BE2C (cell line): ENCODE measurements at regions not wholly inside any gene's neighbourhood (a gene's known extent, or its start where the extent isn't known, plus 50 kb on each side); places are given as distances from the start of the nearest gene placed in this dataset.
"Not testable (repeated sequence)": the region's sequence is repeated elsewhere in the genome, so short reads cannot be mapped to it uniquely, and the experiment has no call there.

Experiments used
- DNase-seq: peaks from one replicate; pipeline ENCODE4 v3.0.0-alpha.2; 2020
- H3K27me3 ChIP-seq: fragments of 250-450 bp; sonication (Bioruptor Pico); 2 replicates; pipeline ENCODE4 v1.5.1; 2020; ENCODE audit warnings: mild to moderate bottlenecking
- H3K36me3 ChIP-seq: fragments of 250-450 bp; sonication (Bioruptor Pico); 2 replicates; pipeline ENCODE4 v1.5.1; 2020; ENCODE audit warnings: mild to moderate bottlenecking
- H3K4me1 ChIP-seq: fragments of 250-450 bp; sonication (Bioruptor Pico); 2 replicates; pipeline ENCODE4 v1.5.1; 2020
- H3K4me3 ChIP-seq: 2 replicates; pipeline ENCODE4 v1.5.1; 2011; ENCODE audit warnings: low read depth, low read length
- H3K9me3 ChIP-seq: fragments of 250-450 bp; sonication (Bioruptor Pico); 2 replicates; pipeline ENCODE4 v1.5.1; 2020
- TF ChIP-seq, protein P1 (sequence below): IDR thresholded peaks from 2 replicates; pipeline ENCODE4 v1.5.1; 2012; ENCODE audit warnings: mild to moderate bottlenecking, low read depth, low read length

DNA sequence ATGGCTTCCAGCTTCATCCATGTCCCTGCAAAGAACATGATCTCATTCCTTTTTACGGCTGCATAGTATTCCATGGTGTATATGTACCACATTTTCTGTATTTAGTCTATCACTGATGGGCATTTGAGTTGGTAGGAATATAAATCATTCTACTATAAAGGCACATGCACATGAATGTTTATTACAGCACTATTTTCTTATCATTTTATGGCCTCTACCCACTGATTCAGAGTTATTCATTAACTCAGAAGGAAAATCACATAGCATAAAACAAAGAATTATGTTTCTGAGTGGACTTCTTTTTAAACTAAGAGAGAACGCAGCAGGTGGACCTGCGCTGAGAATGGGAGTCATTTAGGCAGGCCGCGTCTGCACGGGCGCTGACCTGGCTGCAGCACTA, 619.6 kb downstream of the FBXO15 start:
- H3K4me3 ChIP-seq: no peak overlapping the region
- no peaks in the 10 kb centered on the region for H3K9me3 ChIP-seq
- TF ChIP-seq, protein P1, sequence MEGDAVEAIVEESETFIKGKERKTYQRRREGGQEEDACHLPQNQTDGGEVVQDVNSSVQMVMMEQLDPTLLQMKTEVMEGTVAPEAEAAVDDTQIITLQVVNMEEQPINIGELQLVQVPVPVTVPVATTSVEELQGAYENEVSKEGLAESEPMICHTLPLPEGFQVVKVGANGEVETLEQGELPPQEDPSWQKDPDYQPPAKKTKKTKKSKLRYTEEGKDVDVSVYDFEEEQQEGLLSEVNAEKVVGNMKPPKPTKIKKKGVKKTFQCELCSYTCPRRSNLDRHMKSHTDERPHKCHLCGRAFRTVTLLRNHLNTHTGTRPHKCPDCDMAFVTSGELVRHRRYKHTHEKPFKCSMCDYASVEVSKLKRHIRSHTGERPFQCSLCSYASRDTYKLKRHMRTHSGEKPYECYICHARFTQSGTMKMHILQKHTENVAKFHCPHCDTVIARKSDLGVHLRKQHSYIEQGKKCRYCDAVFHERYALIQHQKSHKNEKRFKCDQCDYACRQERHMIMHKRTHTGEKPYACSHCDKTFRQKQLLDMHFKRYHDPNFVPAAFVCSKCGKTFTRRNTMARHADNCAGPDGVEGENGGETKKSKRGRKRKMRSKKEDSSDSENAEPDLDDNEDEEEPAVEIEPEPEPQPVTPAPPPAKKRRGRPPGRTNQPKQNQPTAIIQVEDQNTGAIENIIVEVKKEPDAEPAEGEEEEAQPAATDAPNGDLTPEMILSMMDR: no peak
- DNase-seq: no peak
- H3K36me3 ChIP-seq: no peaks in the 10 kb centered on the region
- H3K4me1 ChIP-seq: no peaks in the 10 kb centered on the region
- no peaks in the 10 kb centered on the region for H3K27me3 ChIP-seq

DNA sequence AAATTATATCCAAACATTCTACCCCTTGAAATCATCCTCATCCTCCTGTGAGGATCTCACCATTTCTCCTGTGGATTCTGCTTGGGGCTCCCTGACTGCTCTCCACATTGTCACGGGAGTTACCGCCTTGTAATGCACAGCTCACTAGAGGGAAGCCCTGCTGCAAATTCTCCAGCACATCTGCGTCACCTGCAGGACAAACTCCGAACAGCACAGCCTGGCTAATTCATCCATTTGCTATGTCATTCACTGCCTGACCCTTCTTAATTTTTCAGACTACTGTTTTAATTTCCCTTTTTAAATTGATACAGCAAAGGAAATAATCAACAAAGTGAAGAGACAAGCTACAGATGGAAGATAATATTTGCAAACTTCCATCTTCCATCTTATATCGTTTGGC, 627.4 kb downstream of the FBXO15 start:
- TF ChIP-seq, protein P1: peak; percentile 63
- H3K4me1 ChIP-seq: no peaks in the 10 kb centered on the region
- H3K9me3 ChIP-seq: no peaks in the 10 kb centered on the region
- no peaks in the 10 kb centered on the region for H3K36me3 ChIP-seq
- no peaks in the 10 kb centered on the region for H3K27me3 ChIP-seq
- no peak overlapping the region for H3K4me3 ChIP-seq
- peak; percentile 30 for DNase-seq

DNA sequence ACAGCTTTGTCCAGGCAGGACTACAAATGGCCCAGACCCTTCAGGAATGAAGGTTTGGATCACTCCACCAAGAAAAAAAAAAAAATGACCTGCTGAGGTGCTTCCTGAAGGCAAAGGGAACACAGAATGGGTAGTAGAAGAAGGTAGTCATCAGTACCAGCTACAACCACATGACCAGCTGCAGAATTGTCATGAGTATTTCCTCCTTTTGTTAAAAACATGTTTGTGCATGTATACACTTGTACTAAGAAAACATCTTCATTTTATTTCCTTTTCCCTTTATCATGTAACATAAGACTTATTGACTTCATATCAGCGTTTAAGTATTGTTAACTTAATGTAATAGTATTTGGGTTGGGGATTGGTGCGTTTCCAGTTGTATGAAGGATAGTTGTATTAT, 631.6 kb downstream of the FBXO15 start:
- H3K36me3 ChIP-seq, H3K4me3 ChIP-seq, H3K27me3 ChIP-seq, H3K4me1 ChIP-seq, H3K9me3 ChIP-seq, DNase-seq: not testable (repeated sequence)

DNA sequence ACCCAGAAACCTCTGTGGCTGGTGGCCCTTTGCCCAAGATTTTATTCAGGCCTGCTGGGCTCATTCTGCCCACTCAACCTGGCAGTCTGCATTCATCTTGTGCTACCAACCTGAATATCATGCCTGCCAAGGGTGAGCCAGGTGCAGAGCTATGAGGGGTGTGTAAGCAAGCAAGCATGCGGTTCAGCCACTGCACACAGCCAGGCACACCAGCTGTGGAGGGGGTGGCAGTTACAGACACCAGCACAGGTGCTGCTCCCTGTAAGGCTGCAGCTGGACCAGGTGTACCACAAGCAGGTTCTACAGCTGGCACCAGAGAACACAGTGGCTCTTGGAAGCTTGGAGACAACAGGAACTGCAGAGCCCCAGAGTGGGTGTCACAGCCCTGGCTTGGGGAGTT, 633.2 kb downstream of the FBXO15 start:
- H3K4me1 ChIP-seq: no peaks in the 10 kb centered on the region
- DNase-seq: no peak
- no peaks in the 10 kb centered on the region for H3K27me3 ChIP-seq
- H3K9me3 ChIP-seq: no peaks in the 10 kb centered on the region
- TF ChIP-seq, protein P1: no peak
- no peaks in the 10 kb centered on the region for H3K36me3 ChIP-seq
- no peak overlapping the region for H3K4me3 ChIP-seq

DNA sequence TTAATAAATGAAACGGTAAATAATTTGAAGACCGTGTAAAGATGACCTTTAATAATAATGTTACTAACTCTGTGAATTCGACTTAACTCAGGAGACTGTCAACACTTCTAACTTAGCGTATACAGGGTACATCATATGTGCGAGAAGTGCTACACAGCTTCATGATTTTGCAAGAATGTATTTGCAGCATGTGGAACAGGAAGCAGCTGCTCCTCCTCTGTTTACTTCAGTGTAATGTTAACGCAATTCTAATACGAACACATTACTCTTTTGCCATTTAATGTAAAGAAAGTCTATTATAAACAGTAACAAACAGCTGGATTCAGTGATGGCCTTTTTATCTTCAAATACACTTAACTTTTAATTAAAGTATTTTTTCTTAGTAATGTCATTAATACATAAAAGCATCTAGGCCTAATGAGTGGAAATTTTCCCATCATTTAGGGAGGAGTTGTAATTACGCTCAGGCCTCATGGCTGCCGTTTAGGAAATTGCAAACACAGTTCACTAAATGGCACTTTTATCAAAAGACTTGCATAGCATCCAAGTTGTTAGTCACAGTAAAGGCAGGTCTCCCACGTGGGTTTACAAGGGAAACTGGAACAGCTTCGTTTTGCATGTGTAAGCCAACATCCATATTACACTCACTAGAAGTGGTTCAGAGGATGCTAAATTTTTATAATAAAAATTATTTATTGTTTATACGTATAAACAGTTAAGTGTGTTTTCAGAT, 635.7 kb downstream of the FBXO15 start:
- Histone ChIP-seq H3K4me1 (no peaks in the 10 kb centered on the region), H3K36me3 (no peaks in the 10 kb centered on the region), H3K27me3 (no peaks in the 10 kb centered on the region), H3K9me3 (no peaks in the 10 kb centered on the region), H3K4me3 (no peak overlapping the region)
- DNase-seq: no peak
- TF ChIP-seq, protein P1: no peak

DNA sequence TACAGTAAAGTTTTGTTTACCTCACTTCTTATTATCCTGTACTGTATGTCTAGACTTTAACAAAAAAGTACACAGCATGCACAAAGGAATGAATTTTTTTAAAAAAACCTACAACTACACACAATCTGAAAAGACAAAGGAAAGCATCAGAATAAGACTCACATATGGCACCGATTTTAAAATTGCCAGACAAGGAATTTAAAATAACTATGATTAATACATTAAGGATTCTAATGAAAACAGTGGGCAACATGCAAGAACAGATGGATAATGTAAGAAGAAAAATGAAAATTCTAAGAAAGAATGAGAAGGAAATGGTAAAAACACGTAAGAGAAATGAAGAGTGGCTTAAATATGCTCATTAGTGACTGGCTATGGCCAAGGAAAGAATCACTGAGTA, 638.2 kb downstream of the FBXO15 start:
- Histone ChIP-seq H3K4me3 (no peak overlapping the region), H3K27me3 (no peaks in the 10 kb centered on the region), H3K4me1 (no peaks in the 10 kb centered on the region), H3K36me3 (no peaks in the 10 kb centered on the region), H3K9me3 (no peaks in the 10 kb centered on the region)
- no peak for DNase-seq
- TF ChIP-seq, protein P1: no peak
